OCI-LY1 (cell line): ENCODE measurements at regions not wholly inside any gene's neighbourhood (a gene's known extent, or its start where the extent isn't known, plus 50 kb on each side); places are given as distances from the start of the nearest gene placed in this dataset.

ENCODE experiments used
- H2AFZ ChIP-seq: fragments of 200-600 bp; sonication (generic), shearing (Covaris generic); 2 replicates; pipeline ENCODE4 v1.6.0; 2014; ENCODE audit warnings: antibody characterized with exemption, mild to moderate bottlenecking, low read length
- H3F3A ChIP-seq: fragments of 200-600 bp; sonication (generic), shearing (Covaris generic); 2 replicates; pipeline ENCODE4 v1.6.0; 2014; ENCODE audit warnings: mild to moderate bottlenecking, antibody characterized with exemption, low read length, moderate library complexity; ENCODE audit not compliant: insufficient read depth
- H3K27ac ChIP-seq: fragments of 200-600 bp; sonication (generic); 2 replicates; pipeline ENCODE4 v1.5.1; 2014; ENCODE audit warnings: low read length, mixed run types, mild to moderate bottlenecking, low read depth; ENCODE audit not compliant: poor library complexity, severe bottlenecking
- H3K27me3 ChIP-seq: fragments of 200-600 bp; sonication (generic); 2 replicates; pipeline ENCODE4 v1.6.0; 2014; ENCODE audit warnings: antibody characterized with exemption, mild to moderate bottlenecking, low read length, moderate library complexity; ENCODE audit not compliant: insufficient read depth
- H3K36me3 ChIP-seq: fragments of 200-600 bp; sonication (generic); 2 replicates; pipeline ENCODE4 v1.6.1; 2014; ENCODE audit warnings: mild to moderate bottlenecking, antibody characterized with exemption, low read length, moderate library complexity, mixed read lengths; ENCODE audit not compliant: insufficient read depth
- H3K4me1 ChIP-seq: fragments of 200-600 bp; sonication (generic); 2 replicates; pipeline ENCODE4 v1.5.1; 2014; ENCODE audit warnings: mild to moderate bottlenecking, low read length, moderate library complexity; ENCODE audit not compliant: insufficient read depth, severe bottlenecking
- H3K4me2 ChIP-seq: fragments of 200-600 bp; sonication (generic), shearing (Covaris generic); 2 replicates; pipeline ENCODE4 v1.6.1; 2014; ENCODE audit warnings: low read length
- H3K4me3 ChIP-seq: fragments of 200-600 bp; sonication (generic); 2 replicates; pipeline ENCODE4 v1.5.1; 2014; ENCODE audit warnings: low read length, low read depth, mild to moderate bottlenecking, mixed read lengths; ENCODE audit not compliant: poor library complexity, severe bottlenecking
- H3K79me2 ChIP-seq: fragments of 200-600 bp; shearing (Covaris generic); 2 replicates; pipeline ENCODE4 v1.6.1; 2016; ENCODE audit warnings: mixed run types, low read length, mixed read lengths; ENCODE audit not compliant: insufficient read depth
- H3K9ac ChIP-seq: fragments of 200-600 bp; sonication (generic), shearing (Covaris generic); 2 replicates; pipeline ENCODE4 v1.6.1; 2014; ENCODE audit warnings: mild to moderate bottlenecking, low read length, mixed read lengths
- H3K9me2 ChIP-seq: fragments of 200-600 bp; sonication (generic), shearing (Covaris generic); 2 replicates; pipeline ENCODE4 v1.6.1; 2014; ENCODE audit warnings: low read depth, mild to moderate bottlenecking, low read length, mixed read lengths
- H3K9me3 ChIP-seq: fragments of 200-600 bp; shearing (Covaris generic); 2 replicates; pipeline ENCODE4 v1.6.1; 2014; ENCODE audit warnings: low read length, mixed read lengths
- H4K20me1 ChIP-seq: fragments of 200-600 bp; sonication (generic), shearing (Covaris generic); 2 replicates; pipeline ENCODE4 v1.6.0; 2016; ENCODE audit warnings: mild to moderate bottlenecking, low read length; ENCODE audit not compliant: insufficient read depth
- CTCF ChIP-seq: fragments of 200-600 bp; sonication (generic), shearing (Covaris generic); IDR thresholded peaks from 2 replicates; pipeline ENCODE4 v1.5.1; 2017; ENCODE audit warnings: mild to moderate bottlenecking, antibody characterized with exemption, low read length, moderate library complexity, mixed read lengths
- EZH2 ChIP-seq: fragments of 200-600 bp; sonication (generic), shearing (Covaris generic); IDR thresholded peaks from 2 replicates; pipeline ENCODE4 v1.8.0; 2017; ENCODE audit warnings: borderline replicate concordance, mixed run types, mild to moderate bottlenecking, antibody characterized with exemption, low read length, moderate library complexity, mixed read lengths

- Histone ChIP-seq H3K9me3 (no peaks in the 10 kb centered on the region), H3K9ac (no peak overlapping the region), H3K4me2 (no peak overlapping the region), H3K4me1 (no peaks in the 10 kb centered on the region), H3K27ac (no peak overlapping the region), H3K9me2 (no peaks in the 10 kb centered on the region), H3F3A (no peaks in the 10 kb centered on the region), H4K20me1 (no peaks in the 10 kb centered on the region), H3K36me3 (no peaks in the 10 kb centered on the region), H3K4me3 (no peak overlapping the region), H2AFZ (no peak overlapping the region), H3K27me3 (no peaks in the 10 kb centered on the region), H3K79me2 (no peaks in the 10 kb centered on the region)
- no peak for TF ChIP-seq EZH2
- no peak for TF ChIP-seq CTCF
These were observed 581.8 kb downstream of the RNF144A start for GRCh38 chr2:7499018-7499417.

DNA sequence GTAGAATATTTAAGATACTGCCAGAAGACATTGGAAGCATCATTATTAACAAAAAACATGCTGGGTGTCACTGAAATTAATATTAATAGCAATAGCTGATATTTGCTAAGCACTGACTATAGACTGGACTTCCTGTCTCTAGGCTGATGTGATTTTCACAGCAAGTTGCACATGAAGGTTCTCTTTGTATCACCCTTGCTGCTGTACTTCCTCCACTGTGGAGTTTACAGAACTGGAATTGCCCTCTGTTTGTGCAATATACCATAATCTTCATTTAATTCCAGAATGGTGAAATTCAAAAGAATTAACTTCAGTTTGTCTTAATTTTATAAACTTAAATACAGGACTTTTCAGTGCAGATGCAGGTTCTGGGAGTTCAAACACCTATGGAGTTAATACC lies 585.1 kb downstream of the RNF144A start:
- TF ChIP-seq EZH2 (no peak), CTCF (no peak)
- no peaks in the 10 kb centered on the region for H3F3A ChIP-seq
- no peak overlapping the region for H3K4me2 ChIP-seq
- no peak overlapping the region for H2AFZ ChIP-seq
- H3K79me2 ChIP-seq, result no peaks in the 10 kb centered on the region
- no peak overlapping the region for H3K4me3 ChIP-seq
- no peak overlapping the region for H3K9ac ChIP-seq
- no peak overlapping the region for H3K27ac ChIP-seq
- no peaks in the 10 kb centered on the region for H4K20me1 ChIP-seq
- H3K27me3 ChIP-seq, result no peaks in the 10 kb centered on the region
- no peaks in the 10 kb centered on the region for H3K4me1 ChIP-seq
- H3K36me3 ChIP-seq, result no peaks in the 10 kb centered on the region
- H3K9me2 ChIP-seq, result no peaks in the 10 kb centered on the region
- no peaks in the 10 kb centered on the region for H3K9me3 ChIP-seq

GRCh38 chr2:7508296-7508943 lies 591.2 kb downstream of the RNF144A start:
- Histone ChIP-seq H3K27ac (no peak overlapping the region), H3K79me2 (no peaks in the 10 kb centered on the region), H2AFZ (no peak overlapping the region), H4K20me1 (no peaks in the 10 kb centered on the region), H3K4me3 (no peak overlapping the region), H3K4me2 (no peak overlapping the region), H3K9me3 (no peaks in the 10 kb centered on the region), H3K36me3 (no peaks in the 10 kb centered on the region), H3F3A (no peaks in the 10 kb centered on the region), H3K27me3 (no peaks in the 10 kb centered on the region), H3K4me1 (no peaks in the 10 kb centered on the region), H3K9me2 (no peaks in the 10 kb centered on the region), H3K9ac (no peak overlapping the region)
- no peak for TF ChIP-seq EZH2
- no peak for TF ChIP-seq CTCF
